DOHH2 (cell line): ENCODE measurements at regions not wholly inside any gene's neighbourhood (a gene's known extent, or its start where the extent isn't known, plus 50 kb on each side); places are given as distances from the start of the nearest gene placed in this dataset.

Experiments
- CTCF ChIP-seq: fragments of 200-600 bp; sonication (generic); IDR thresholded peaks from one replicate; pipeline ENCODE4 v1.5.1; 2014; ENCODE audit warnings: antibody characterized with exemption, mild to moderate bottlenecking, low read depth, low read length; ENCODE audit not compliant: poor library complexity, severe bottlenecking
- EZH2phosphoT487 ChIP-seq: fragments of 200-600 bp; sonication (generic); IDR thresholded peaks from 2 replicates; pipeline ENCODE4 v1.6.1; 2017; ENCODE audit warnings: borderline replicate concordance, mild to moderate bottlenecking, antibody characterized with exemption, low read length, moderate library complexity, mixed read lengths

- TF ChIP-seq CTCF: no peak
- TF ChIP-seq EZH2phosphoT487: no peak
These were observed 849.4 kb downstream of the DACH1 start for GRCh38 chr13:71017607-71018006.
